ENCODE measurements at regions not wholly inside any gene's neighbourhood (a gene's known extent, or its start where the extent isn't known, plus 50 kb on each side); places are given as distances from the start of the nearest gene placed in this dataset.
A peak's percentile ranks its signal among the peaks of the same experiment; 100 is the strongest.

- H3K27me3 ChIP-seq = no peaks in the 10 kb centered on the region
- H3K27ac ChIP-seq = no peak overlapping the region
- H3K4me2 ChIP-seq = no peak overlapping the region
- no peak for TF ChIP-seq Cebpa-rat (IDR thresholded peaks at IDR 0.05)
- H4K20me1 ChIP-seq = no peaks in the 10 kb centered on the region
- no peaks in the 10 kb centered on the region for H3K9me3 ChIP-seq
- H3K36me3 ChIP-seq = no peaks in the 10 kb centered on the region
- no peaks in the 10 kb centered on the region for H3K4me1 ChIP-seq
- no peak overlapping the region for H3K9ac ChIP-seq
- no peak overlapping the region for H3K4me3 ChIP-seq
Observed at GRCh38 chr4:184320631-184321030, 103.0 kb upstream of the ENPP6 start.

- Histone ChIP-seq H3K4me1 (peaks cover 7% of the 10 kb centered on the region), H3K27ac (no peak overlapping the region), H4K20me1 (no peaks in the 10 kb centered on the region), H3K27me3 (no peaks in the 10 kb centered on the region), H3K36me3 (no peaks in the 10 kb centered on the region), H3K4me3 (no peak overlapping the region), H3K9ac (no peak overlapping the region), H3K9me3 (no peaks in the 10 kb centered on the region), H3K4me2 (no peak overlapping the region)
- no peak for TF ChIP-seq Cebpa-rat (IDR thresholded peaks at IDR 0.05)
Observed at GRCh38 chr4:184318852-184319251, 101.2 kb upstream of the ENPP6 start.

- H3K4me1 ChIP-seq = peaks cover 10% of the 10 kb centered on the region
- H3K36me3 ChIP-seq = no peaks in the 10 kb centered on the region
- H3K9me3 ChIP-seq = no peaks in the 10 kb centered on the region
- H3K4me3 ChIP-seq = no peak overlapping the region
- H3K27me3 ChIP-seq = no peaks in the 10 kb centered on the region
- H3K4me2 ChIP-seq = no peak overlapping the region
- no peaks in the 10 kb centered on the region for H4K20me1 ChIP-seq
- no peak overlapping the region for H3K27ac ChIP-seq
- TF ChIP-seq Cebpa-rat (IDR thresholded peaks at IDR 0.05) = no peak
- no peak overlapping the region for H3K9ac ChIP-seq
Observed at GRCh38 chr4:184317234-184317918, 99.7 kb upstream of the ENPP6 start.

- Histone ChIP-seq H4K20me1 (no peaks in the 10 kb centered on the region), H3K9me3 (no peaks in the 10 kb centered on the region), H3K36me3 (no peaks in the 10 kb centered on the region), H3K9ac (no peak overlapping the region), H3K27ac (no peak overlapping the region), H3K4me3 (no peak overlapping the region), H3K27me3 (no peaks in the 10 kb centered on the region), H3K4me1 (peaks cover 10% of the 10 kb centered on the region), H3K4me2 (no peak overlapping the region)
- TF ChIP-seq Cebpa-rat (IDR thresholded peaks at IDR 0.05) = no peak
Observed at GRCh38 chr4:184316821-184317220, 99.1 kb upstream of the ENPP6 start.

GRCh38 chr4:184315675-184316359 is 98.1 kb upstream of the ENPP6 start:
- Histone ChIP-seq H3K9ac (no peak overlapping the region), H3K27ac (no peak overlapping the region), H3K4me3 (no peak overlapping the region), H3K27me3 (no peaks in the 10 kb centered on the region), H3K36me3 (no peaks in the 10 kb centered on the region), H4K20me1 (no peaks in the 10 kb centered on the region), H3K4me1 (peaks cover 18% of the 10 kb centered on the region), H3K9me3 (no peaks in the 10 kb centered on the region), H3K4me2 (no peak overlapping the region)
- no peak for TF ChIP-seq Cebpa-rat (IDR thresholded peaks at IDR 0.05)

- Histone ChIP-seq H3K4me1 (peaks cover 28% of the 10 kb centered on the region), H3K36me3 (no peaks in the 10 kb centered on the region), H3K27ac (no peak overlapping the region), H4K20me1 (no peaks in the 10 kb centered on the region), H3K27me3 (no peaks in the 10 kb centered on the region), H3K9me3 (no peaks in the 10 kb centered on the region), H3K4me2 (peak overlapping the region; percentile 25), H3K4me3 (no peak overlapping the region), H3K9ac (no peak overlapping the region)
- no peak for TF ChIP-seq Cebpa-rat (IDR thresholded peaks at IDR 0.05)
Observed at GRCh38 chr4:184313702-184314659, 96.3 kb upstream of the ENPP6 start.

GRCh38 chr4:184313058-184313581 is 95.4 kb upstream of the ENPP6 start:
- Histone ChIP-seq H3K27me3 (no peaks in the 10 kb centered on the region), H3K36me3 (no peaks in the 10 kb centered on the region), H3K4me1 (peaks cover 28% of the 10 kb centered on the region), H4K20me1 (no peaks in the 10 kb centered on the region), H3K9ac (no peak overlapping the region), H3K9me3 (no peaks in the 10 kb centered on the region), H3K27ac (no peak overlapping the region), H3K4me2 (no peak overlapping the region), H3K4me3 (no peak overlapping the region)
- TF ChIP-seq Cebpa-rat (IDR thresholded peaks at IDR 0.05) = no peak

GRCh38 chr4:184312126-184312525 is 94.5 kb upstream of the ENPP6 start:
- TF ChIP-seq Cebpa-rat (IDR thresholded peaks at IDR 0.05) = no peak
- Histone ChIP-seq H4K20me1 (no peaks in the 10 kb centered on the region), H3K4me3 (no peak overlapping the region), H3K9me3 (no peaks in the 10 kb centered on the region), H3K4me1 (peaks cover 28% of the 10 kb centered on the region), H3K27me3 (no peaks in the 10 kb centered on the region), H3K4me2 (no peak overlapping the region), H3K9ac (no peak overlapping the region), H3K36me3 (no peaks in the 10 kb centered on the region), H3K27ac (no peak overlapping the region)

GRCh38 chr4:184310881-184311709 is 93.4 kb upstream of the ENPP6 start:
- H3K27ac ChIP-seq = no peak overlapping the region
- H3K27me3 ChIP-seq = no peaks in the 10 kb centered on the region
- no peak overlapping the region for H3K4me2 ChIP-seq

More at GRCh38 chr4:184310881-184311709, 93.4 kb upstream of the ENPP6 start:
- no peaks in the 10 kb centered on the region for H3K36me3 ChIP-seq
- no peak for TF ChIP-seq Cebpa-rat (IDR thresholded peaks at IDR 0.05)
- no peak overlapping the region for H3K9ac ChIP-seq
- no peaks in the 10 kb centered on the region for H4K20me1 ChIP-seq
- H3K4me1 ChIP-seq = peaks cover 28% of the 10 kb centered on the region
- no peak overlapping the region for H3K4me3 ChIP-seq
- H3K9me3 ChIP-seq = no peaks in the 10 kb centered on the region

All from BLaER1 (cell line).